ENCODE measurements at regions not wholly inside any gene's neighbourhood (a gene's known extent, or its start where the extent isn't known, plus 50 kb on each side); places are given as distances from the start of the nearest gene placed in this dataset.
"Not testable (repeated sequence)": the region's sequence is repeated elsewhere in the genome, so short reads cannot be mapped to it uniquely, and the experiment has no call there.

- no peak for DNase-seq
Observed at GRCh38 chr1:184882957-184883815, 91.1 kb downstream of the NIBAN1 start.

- DNase-seq = no peak
Observed at GRCh38 chr1:184881941-184882913, 92.1 kb downstream of the NIBAN1 start.

- no peak for DNase-seq
Observed at GRCh38 chr1:184879876-184880557, 94.3 kb downstream of the NIBAN1 start.

GRCh38 chr1:184878602-184879001, 95.7 kb downstream of the NIBAN1 start:
- DNase-seq = no peak

GRCh38 chr1:184878002-184878401, 96.3 kb downstream of the NIBAN1 start:
- no peak for DNase-seq

- DNase-seq = not testable (repeated sequence)
Observed at GRCh38 chr1:184876015-184876414, 98.3 kb downstream of the NIBAN1 start.

GRCh38 chr1:184875218-184875617, 99.1 kb downstream of the NIBAN1 start:
- DNase-seq = no peak

- DNase-seq = no peak
Observed at GRCh38 chr1:184870319-184870718, 104.0 kb downstream of the NIBAN1 start.

- no peak for DNase-seq
Observed at GRCh38 chr1:184867866-184868689, 106.2 kb downstream of the NIBAN1 start.

- DNase-seq = no peak
Observed at GRCh38 chr1:184866991-184867788, 107.1 kb downstream of the NIBAN1 start.

- DNase-seq = no peak
Observed at GRCh38 chr1:184866586-184866985, 107.7 kb downstream of the NIBAN1 start.

- DNase-seq = no peak
Observed at GRCh38 chr1:184865831-184866230, 108.5 kb downstream of the NIBAN1 start.

GRCh38 chr1:184861755-184862336, 107.2 kb upstream of the EDEM3 start:
- no peak for DNase-seq

- DNase-seq = peak; percentile 83
Observed at GRCh38 chr1:184860985-184861754, 106.5 kb upstream of the EDEM3 start.

GRCh38 chr1:184860535-184860934, 105.9 kb upstream of the EDEM3 start:
- DNase-seq = no peak

GRCh38 chr1:184859381-184860105, 104.9 kb upstream of the EDEM3 start:
- DNase-seq = no peak

- DNase-seq = no peak
Observed at GRCh38 chr1:184858288-184858687, 103.6 kb upstream of the EDEM3 start.

GRCh38 chr1:184854496-184855140, 100.0 kb upstream of the EDEM3 start:
- DNase-seq = peak; percentile 60

GRCh38 chr1:184854036-184854435, 99.4 kb upstream of the EDEM3 start:
- peak; percentile 33 for DNase-seq
